A549 (cell line): ENCODE measurements at regions not wholly inside any gene's neighbourhood (a gene's known extent, or its start where the extent isn't known, plus 50 kb on each side); places are given as distances from the start of the nearest gene placed in this dataset.

Experiments
- ATAC-seq, 2 experiments: fragments of 200-7000 bp in 1 of 2; fragments of >200 bp in 1 of 2; cut with Nextera tagmentation in 1 of 2; cut with Tn5 transposase in 1 of 2; 3 replicates each; pipeline versions ENCODE4 v1.8.0 to v1.9.1; 2018 to 2020; ENCODE audit warnings: mild to moderate bottlenecking in 1 of 2, moderate library complexity in 1 of 2
- CTCF ChIA-PET: fragments of 300-600 bp; sonication (Branson Sonifier 250); formaldehyde crosslinking; extraction: SDS; loops from one replicate; lab custom pipeline; 2021; ENCODE audit warnings: antibody characterized with exemption, inconsistent platforms; lab: Yijun Ruan, JAX
- POLR2A ChIA-PET: fragments of 350-600 bp; formaldehyde crosslinking; extraction: SDS; loops from one replicate; lab custom pipeline; 2021; ENCODE audit warnings: antibody characterized with exemption, inconsistent platforms; lab: Yijun Ruan, JAX
- DNase-seq, 2 experiments: peaks; one replicate each; pipeline versions ENCODE4 v3.0.0 to v3.0.0-alpha.2; 2011 to 2016; ENCODE audit warnings: low read depth in 1 of 2, low spot score in 1 of 2
- FAIRE-seq: peaks from 2 replicates; lab custom pipeline; 2011; peaks lifted over from hg19 to GRCh38; lab: Jason Lieb, UNC
- H3K27ac ChIP-seq, 2 experiments: fragments of >200 bp; sonication (Bioruptor Twin); formaldehyde crosslinking; 3 replicates each; pipeline ENCODE4 v1.5.1; 2016 to 2017
- H3K4me1 ChIP-seq: fragments of >200 bp; sonication (Bioruptor Twin); formaldehyde crosslinking; 3 replicates; pipeline ENCODE4 v1.6.1; 2016
- H3K4me2 ChIP-seq: fragments of >200 bp; sonication (Bioruptor Twin); formaldehyde crosslinking; 3 replicates; pipeline ENCODE4 v1.6.1; 2016
- H3K4me3 ChIP-seq: fragments of >200 bp; sonication (Bioruptor Twin); formaldehyde crosslinking; 3 replicates; pipeline ENCODE4 v1.5.1; 2016
- H3K9me3 ChIP-seq: fragments of >200 bp; sonication (Bioruptor Twin); formaldehyde crosslinking; 3 replicates; pipeline ENCODE4 v1.6.1; 2016
- CBX2 ChIP-seq: fragments of 200-600 bp; sonication (generic); IDR thresholded peaks from 2 replicates; pipeline ENCODE4 v1.6.1; 2016; ENCODE audit warnings: low read depth, mild to moderate bottlenecking, borderline replicate concordance
- CBX8 ChIP-seq: fragments of 200-600 bp; sonication (generic); IDR thresholded peaks from 2 replicates; pipeline ENCODE4 v1.6.1; 2016
- EP300 ChIP-seq, 2 experiments: fragments of >200 bp; sonication (Bioruptor Twin); formaldehyde crosslinking; IDR thresholded peaks; 2 replicates in 1 of 2; 3 replicates in 1 of 2; pipeline ENCODE4 v1.6.1; 2016 to 2017
- FOSB ChIP-seq: fragments of 250-450 bp; sonication (Bioruptor Pico); IDR thresholded peaks from 2 replicates; pipeline ENCODE4 v1.5.0; 2020; ENCODE audit warnings: mild to moderate bottlenecking, moderate library complexity
- HDAC2 ChIP-seq: fragments of 200-600 bp; sonication (generic); IDR thresholded peaks from 2 replicates; pipeline ENCODE4 v1.6.1; 2016
- HOXA7 ChIP-seq: fragments of 250-450 bp; sonication (Bioruptor Pico); IDR thresholded peaks from 2 replicates; pipeline ENCODE4 v1.5.0; 2020; ENCODE audit warnings: mild to moderate bottlenecking, moderate library complexity
- HOXB13 ChIP-seq: fragments of 250-450 bp; sonication (Bioruptor Pico); IDR thresholded peaks from 2 replicates; pipeline ENCODE4 v1.5.0; 2020; ENCODE audit warnings: low read depth, mild to moderate bottlenecking, moderate library complexity
- HOXB5 ChIP-seq: fragments of 250-450 bp; sonication (Bioruptor Pico); IDR thresholded peaks from 2 replicates; pipeline ENCODE4 v1.5.0; 2020; ENCODE audit warnings: mild to moderate bottlenecking, moderate library complexity
- JUN ChIP-seq, 2 experiments: fragments of >200 bp; sonication (Bioruptor Twin); formaldehyde crosslinking; IDR thresholded peaks; 2 replicates in 1 of 2; 3 replicates in 1 of 2; pipeline ENCODE4 v1.6.1; 2016 to 2017
- JUNB ChIP-seq: fragments of >200 bp; sonication (Bioruptor Twin); formaldehyde crosslinking; IDR thresholded peaks from 2 replicates; pipeline ENCODE4 v1.6.1; 2016
- KDM1A ChIP-seq: fragments of 200-600 bp; sonication (generic); IDR thresholded peaks from 2 replicates; pipeline ENCODE4 v1.6.1; 2016; ENCODE audit warnings: low read depth, mild to moderate bottlenecking
- MAZ ChIP-seq: fragments of 150-350 bp; IDR thresholded peaks from 2 replicates; pipeline ENCODE4 v1.6.1; 2014; ENCODE audit warnings: antibody characterized with exemption, low read depth, low read length, borderline replicate concordance
- MYC ChIP-seq: IDR thresholded peaks from 2 replicates; pipeline ENCODE4 v1.6.1; 2012; ENCODE audit warnings: mild to moderate bottlenecking, inconsistent platforms, low read length, improper control_type of control experiment, borderline replicate concordance
- RARB ChIP-seq: fragments of 250-450 bp; sonication (Bioruptor Pico); IDR thresholded peaks from 2 replicates; pipeline ENCODE4 v1.8.0; 2021; ENCODE audit warnings: mild to moderate bottlenecking, moderate library complexity
- REST ChIP-seq: fragments of 200-600 bp; sonication (generic); IDR thresholded peaks from 2 replicates; pipeline ENCODE4 v1.6.1; 2016; ENCODE audit warnings: antibody characterized with exemption, mild to moderate bottlenecking, moderate library complexity
- RNF2 ChIP-seq: fragments of 200-600 bp; sonication (generic); IDR thresholded peaks from 2 replicates; pipeline ENCODE4 v1.6.1; 2016; ENCODE audit warnings: low read depth, mild to moderate bottlenecking, antibody characterized with exemption, moderate library complexity, borderline replicate concordance
- SMC3 ChIP-seq: fragments of >200 bp; sonication (Bioruptor Twin); formaldehyde crosslinking; IDR thresholded peaks from 3 replicates; pipeline ENCODE4 v1.6.1; 2018; ENCODE audit warnings: inconsistent platforms
- USF2 ChIP-seq: fragments of 450-650 bp; IDR thresholded peaks from 2 replicates; pipeline ENCODE4 v1.6.1; 2014; ENCODE audit warnings: antibody characterized with exemption
- ZFP36 ChIP-seq: fragments of 450-650 bp; IDR thresholded peaks from 2 replicates; pipeline ENCODE4 v1.6.1; 2014; ENCODE audit warnings: borderline replicate concordance; ENCODE audit not compliant: partially characterized antibody
- ZSCAN20 ChIP-seq: fragments of 250-450 bp; sonication (Bioruptor Pico); IDR thresholded peaks from 2 replicates; pipeline ENCODE4 v1.8.0; 2022; ENCODE audit warnings: mild to moderate bottlenecking, moderate library complexity
- WGBS: methylation state at CpG from one replicate; pipeline ENCODE4 v1.1.6; 2017; ENCODE audit errors: missing lambda C conversion rate; 5-methylcytosine and 5-hydroxymethylcytosine counted together
- TF ChIP-seq, protein P1 (sequence below): IDR thresholded peaks from 2 replicates; pipeline ENCODE4 v1.6.1; 2012; ENCODE audit warnings: low read depth, borderline replicate concordance
- TF ChIP-seq, protein P2 (sequence below): fragments of >200 bp; sonication (Bioruptor Twin); formaldehyde crosslinking; IDR thresholded peaks from 3 replicates; pipeline ENCODE4 v1.5.1; 2016
- TF ChIP-seq, protein P3 (sequence below): fragments of >200 bp; sonication (Bioruptor Twin); formaldehyde crosslinking; IDR thresholded peaks from 3 replicates; pipeline ENCODE4 v1.6.1; 2016

GRCh38 chr10:128435811-128436210 is 309.6 kb upstream of the MKI67 start:
- DNase-seq (no peak), FAIRE-seq (no peak), ATAC-seq (no peak)
- ChIA-PET CTCF (no interaction called here), POLR2A (no interaction called here)
- no peaks in the 10 kb centered on the region for H3K9me3 ChIP-seq
- H3K4me3 ChIP-seq: no peak overlapping the region
- no peak overlapping the region for H3K27ac ChIP-seq
- 17% methylated on average over 6 of the region's 6 CpGs for WGBS
- no peak overlapping the region for H3K4me2 ChIP-seq
- H3K4me1 ChIP-seq: no peaks in the 10 kb centered on the region
- no peak for TF ChIP-seq EP300 (IDR thresholded peaks at IDR 0.05)
- no peak for TF ChIP-seq RARB
- TF ChIP-seq ZFP36: no peak
- TF ChIP-seq MYC: no peak
- TF ChIP-seq MAZ: no peak
- TF ChIP-seq, protein P1, sequence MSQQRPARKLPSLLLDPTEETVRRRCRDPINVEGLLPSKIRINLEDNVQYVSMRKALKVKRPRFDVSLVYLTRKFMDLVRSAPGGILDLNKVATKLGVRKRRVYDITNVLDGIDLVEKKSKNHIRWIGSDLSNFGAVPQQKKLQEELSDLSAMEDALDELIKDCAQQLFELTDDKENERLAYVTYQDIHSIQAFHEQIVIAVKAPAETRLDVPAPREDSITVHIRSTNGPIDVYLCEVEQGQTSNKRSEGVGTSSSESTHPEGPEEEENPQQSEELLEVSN: no peak
- no peak for TF ChIP-seq KDM1A
- TF ChIP-seq JUNB: no peak
- TF ChIP-seq REST: no peak
- no peak for TF ChIP-seq ZSCAN20 (CRISPR knock-in tag)
- no peak for TF ChIP-seq CBX2
- TF ChIP-seq RNF2: no peak
- no peak for TF ChIP-seq CBX8
- TF ChIP-seq JUN (IDR thresholded peaks at IDR 0.05): no peak
- TF ChIP-seq USF2: no peak
- no peak for TF ChIP-seq HOXB5 (CRISPR knock-in tag)
- TF ChIP-seq, protein P2, sequence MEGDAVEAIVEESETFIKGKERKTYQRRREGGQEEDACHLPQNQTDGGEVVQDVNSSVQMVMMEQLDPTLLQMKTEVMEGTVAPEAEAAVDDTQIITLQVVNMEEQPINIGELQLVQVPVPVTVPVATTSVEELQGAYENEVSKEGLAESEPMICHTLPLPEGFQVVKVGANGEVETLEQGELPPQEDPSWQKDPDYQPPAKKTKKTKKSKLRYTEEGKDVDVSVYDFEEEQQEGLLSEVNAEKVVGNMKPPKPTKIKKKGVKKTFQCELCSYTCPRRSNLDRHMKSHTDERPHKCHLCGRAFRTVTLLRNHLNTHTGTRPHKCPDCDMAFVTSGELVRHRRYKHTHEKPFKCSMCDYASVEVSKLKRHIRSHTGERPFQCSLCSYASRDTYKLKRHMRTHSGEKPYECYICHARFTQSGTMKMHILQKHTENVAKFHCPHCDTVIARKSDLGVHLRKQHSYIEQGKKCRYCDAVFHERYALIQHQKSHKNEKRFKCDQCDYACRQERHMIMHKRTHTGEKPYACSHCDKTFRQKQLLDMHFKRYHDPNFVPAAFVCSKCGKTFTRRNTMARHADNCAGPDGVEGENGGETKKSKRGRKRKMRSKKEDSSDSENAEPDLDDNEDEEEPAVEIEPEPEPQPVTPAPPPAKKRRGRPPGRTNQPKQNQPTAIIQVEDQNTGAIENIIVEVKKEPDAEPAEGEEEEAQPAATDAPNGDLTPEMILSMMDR: no peak

GRCh38 chr10:128437786-128438345 is 311.6 kb upstream of the MKI67 start:
- no peaks in the 10 kb centered on the region for H3K9me3 ChIP-seq
- FAIRE-seq: no peak
- no peaks in the 10 kb centered on the region for H3K4me1 ChIP-seq
- POLR2A ChIA-PET: no interaction called here
- DNase-seq: no peak
- CTCF ChIA-PET: no interaction called here
- WGBS: 18% methylated on average over 12 of the region's 13 CpGs
- no peak for ATAC-seq
- H3K4me2 ChIP-seq: no peak overlapping the region
- no peak overlapping the region for H3K27ac ChIP-seq
- TF ChIP-seq HOXA7 (CRISPR knock-in tag) (no peak), FOSB (CRISPR knock-in tag) (no peak), HDAC2 (no peak), SMC3 (no peak), CBX8 (no peak), HOXB13 (CRISPR knock-in tag) (no peak)
- TF ChIP-seq, protein P3, sequence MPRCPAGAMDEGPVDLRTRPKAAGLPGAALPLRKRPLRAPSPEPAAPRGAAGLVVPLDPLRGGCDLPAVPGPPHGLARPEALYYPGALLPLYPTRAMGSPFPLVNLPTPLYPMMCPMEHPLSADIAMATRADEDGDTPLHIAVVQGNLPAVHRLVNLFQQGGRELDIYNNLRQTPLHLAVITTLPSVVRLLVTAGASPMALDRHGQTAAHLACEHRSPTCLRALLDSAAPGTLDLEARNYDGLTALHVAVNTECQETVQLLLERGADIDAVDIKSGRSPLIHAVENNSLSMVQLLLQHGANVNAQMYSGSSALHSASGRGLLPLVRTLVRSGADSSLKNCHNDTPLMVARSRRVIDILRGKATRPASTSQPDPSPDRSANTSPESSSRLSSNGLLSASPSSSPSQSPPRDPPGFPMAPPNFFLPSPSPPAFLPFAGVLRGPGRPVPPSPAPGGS: no peak
- no peak overlapping the region for H3K4me3 ChIP-seq
